ENCODE measurements at regions not wholly inside any gene's neighbourhood (a gene's known extent, or its start where the extent isn't known, plus 50 kb on each side); places are given as distances from the start of the nearest gene placed in this dataset.
A peak's percentile ranks its signal among the peaks of the same experiment; 100 is the strongest.

DNA sequence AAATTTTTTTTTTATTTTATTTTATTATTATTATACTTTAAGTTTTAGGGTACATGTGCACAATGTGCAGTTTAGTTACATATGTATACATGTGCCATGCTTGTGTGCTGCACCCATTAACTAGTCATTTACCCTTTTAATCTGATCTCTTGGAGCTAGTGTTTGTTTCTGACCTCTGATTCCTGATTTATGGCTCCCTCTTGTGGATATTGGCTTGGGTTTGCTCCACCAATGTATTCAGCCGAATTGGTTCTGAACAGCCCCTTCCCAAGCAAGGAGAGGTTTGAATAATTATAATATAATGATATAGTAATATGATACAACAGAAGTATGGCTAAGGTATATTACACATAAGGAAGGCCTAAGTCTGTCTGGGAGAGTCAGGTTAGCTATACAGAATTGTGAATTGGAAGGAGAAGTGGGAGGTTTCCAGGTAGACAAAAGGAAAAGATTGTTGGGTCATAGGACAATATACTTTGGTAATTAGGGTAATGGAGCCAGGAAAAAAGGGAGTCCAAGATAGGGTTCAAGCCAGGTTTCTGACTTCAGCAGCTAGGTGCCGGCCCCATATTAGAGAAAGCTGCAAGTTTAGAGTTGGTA, 53.1 kb upstream of the HMCN1 start:
- DNase-seq = no peak
- intact Hi-C loops (cut with DNase I) = no loop called here
- ATAC-seq = peak; percentile 55 to 65

DNA sequence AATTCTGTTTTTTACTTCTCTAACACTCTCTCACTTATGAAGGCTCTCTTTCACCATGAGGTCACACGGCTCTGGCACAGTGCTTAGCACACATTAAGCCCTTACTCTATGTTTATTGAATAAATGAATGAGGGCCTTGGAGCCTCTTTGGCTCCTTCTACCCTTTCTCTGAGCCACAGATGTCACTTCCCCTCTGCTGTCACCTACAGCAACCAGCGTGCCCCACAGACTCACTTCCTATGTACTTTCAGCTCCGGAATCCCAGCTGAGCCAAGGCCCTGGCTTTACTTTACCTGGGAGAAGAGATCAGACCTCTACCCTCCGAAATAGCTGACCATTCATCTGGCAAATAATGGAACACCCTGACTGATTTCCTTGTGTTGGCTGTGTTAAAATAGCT, 53.7 kb upstream of the HMCN1 start:
- intact Hi-C loops (cut with DNase I) = no loop called here
- no peak for ATAC-seq
- DNase-seq = no peak

DNA sequence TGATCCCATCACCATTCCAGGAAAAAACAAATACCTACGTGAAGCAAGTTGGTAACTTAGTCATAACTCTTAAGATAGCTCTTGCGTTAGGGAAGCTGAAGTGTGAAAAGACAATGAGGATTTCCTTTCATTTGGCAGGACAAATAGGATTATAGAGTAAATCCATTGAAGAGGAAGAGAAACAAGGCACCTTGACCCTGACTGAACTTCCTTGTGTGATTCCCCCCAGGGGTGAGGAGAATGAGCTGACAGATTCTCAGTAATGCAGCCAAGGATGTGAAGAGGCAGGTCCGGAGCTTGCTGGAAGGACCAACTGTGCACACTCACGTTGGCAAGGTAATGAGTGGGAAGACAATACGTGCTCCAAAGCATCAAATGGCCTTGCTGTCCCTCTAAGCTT, 55.0 kb upstream of the HMCN1 start:
- intact Hi-C loops (cut with DNase I) = loop anchor here in 1 of 2 donors (5.0 to 10.0 kb wide), 2 partner anchors 362 to 434 kb away; partner anchors contain the start of gene IVNS1ABP
- no peak for DNase-seq
- ATAC-seq = peak; percentile 30 to 40

DNA sequence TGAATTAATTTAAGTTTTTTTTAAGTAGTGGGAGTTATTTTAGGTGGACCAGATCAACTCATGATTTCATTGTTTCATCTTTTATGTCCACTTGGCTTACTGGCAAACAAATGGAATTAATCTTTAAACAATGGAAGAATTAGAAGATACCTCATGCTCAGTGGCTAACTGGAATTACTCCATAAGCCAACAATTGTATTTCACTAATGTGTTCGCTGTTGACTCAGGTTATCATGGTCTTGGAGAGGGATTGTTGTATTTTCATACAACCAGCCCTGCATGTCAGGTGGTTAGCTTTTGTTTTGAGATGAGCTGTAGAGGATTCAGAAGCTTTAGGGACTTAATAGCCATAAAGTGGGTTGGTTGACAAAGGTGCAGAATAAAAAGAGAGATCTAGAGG, 57.2 kb upstream of the HMCN1 start:
- DNase-seq = no peak
- no peak for ATAC-seq
- intact Hi-C loops (cut with DNase I) = loop anchor here in 1 of 2 donors (5.0 to 10.0 kb wide), 2 partner anchors 360 to 432 kb away; partner anchors contain the start of gene IVNS1ABP

DNA sequence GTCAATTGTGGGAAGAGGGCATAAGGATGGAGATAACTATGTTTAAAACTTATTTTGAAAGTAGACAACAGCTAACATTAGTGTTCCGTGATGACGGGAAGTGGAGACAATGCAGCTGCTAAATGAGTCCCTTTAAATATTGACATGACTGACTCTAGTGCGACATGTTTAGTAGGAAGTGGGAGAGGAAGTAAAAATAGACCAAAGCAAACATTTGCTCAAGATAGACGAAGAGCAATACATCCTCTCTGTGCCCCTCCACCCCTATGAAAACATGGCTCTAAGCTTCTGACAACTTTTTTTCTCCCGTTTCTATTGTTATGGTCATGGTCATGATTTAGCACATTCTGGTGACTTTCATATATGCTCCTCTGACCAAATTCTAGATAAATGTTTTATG, 60.0 kb upstream of the HMCN1 start:
- ATAC-seq (peak; percentile 45 to 60), DNase-seq (no peak)
- intact Hi-C loops (cut with DNase I) = loop anchor here (5.0 to 10.0 kb wide), 3 partner anchors 357 to 437 kb away; partner anchors contain the start of gene IVNS1ABP (in 1 of the 2)

DNA sequence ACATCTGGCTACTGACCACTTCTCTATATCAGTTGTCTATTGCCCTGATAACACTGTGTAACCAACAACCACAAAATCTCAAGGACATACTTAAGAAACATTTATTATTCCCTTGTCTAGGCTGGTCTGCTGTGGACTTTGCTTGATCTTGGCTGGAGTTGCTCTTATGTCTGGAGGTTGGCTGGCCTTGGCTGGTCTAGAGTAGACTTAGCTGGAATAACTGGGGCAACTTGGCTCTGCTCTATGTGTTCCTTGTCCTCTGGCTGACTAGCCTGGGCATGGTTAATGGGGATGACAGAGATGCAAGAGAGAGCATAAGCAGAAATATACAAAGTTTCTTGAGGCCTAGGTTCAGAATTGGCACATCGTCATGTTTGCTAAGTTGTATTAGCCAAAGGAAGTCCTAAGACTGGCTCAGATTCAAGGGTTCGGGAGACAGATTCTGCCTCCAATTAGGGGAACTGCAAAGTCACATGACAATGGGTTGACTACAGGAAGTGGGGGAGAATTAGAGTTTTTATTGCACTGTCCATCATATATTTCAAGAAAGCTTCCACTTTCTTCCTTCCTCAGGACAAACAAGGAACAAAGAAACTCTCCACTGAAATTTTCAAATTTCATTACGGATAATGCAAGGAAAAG, 61.4 kb upstream of the HMCN1 start:
- DNase-seq = no peak
- intact Hi-C loops (cut with DNase I) = loop anchor here (5.0 to 10.0 kb wide), 3 partner anchors 356 to 436 kb away; partner anchors contain the start of gene IVNS1ABP (in 1 of the 2)
- peak; percentile 32 to 65 for ATAC-seq

DNA sequence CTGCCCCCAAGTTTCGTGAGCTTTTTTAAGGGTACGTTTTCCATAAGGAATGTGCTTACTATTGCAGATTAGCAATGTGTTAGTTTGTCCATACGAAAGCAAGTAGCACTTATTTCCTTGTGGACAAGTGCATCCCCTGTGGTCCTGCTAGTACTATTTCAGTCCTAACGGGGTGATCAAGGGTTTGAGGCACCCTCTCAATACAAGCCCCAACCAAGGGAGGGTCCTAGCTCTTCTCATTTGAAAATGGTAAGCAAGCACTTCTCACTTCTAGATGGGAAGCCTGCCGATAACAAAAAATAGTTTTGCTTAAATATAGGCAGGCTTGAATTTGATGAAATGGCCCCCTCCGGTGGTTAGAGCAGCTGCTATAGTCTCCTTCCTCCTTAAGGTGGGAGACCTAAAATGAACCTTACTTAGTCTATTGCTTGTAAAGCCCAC, 64.0 kb upstream of the HMCN1 start:
- intact Hi-C loops (cut with DNase I) = loop anchor here (5.0 to 10.0 kb wide), 3 partner anchors 353 to 433 kb away; partner anchors contain the start of gene IVNS1ABP (in 1 of the 2)
- ATAC-seq = peak; percentile 69 to 76
- peak; percentile 28 for DNase-seq

DNA sequence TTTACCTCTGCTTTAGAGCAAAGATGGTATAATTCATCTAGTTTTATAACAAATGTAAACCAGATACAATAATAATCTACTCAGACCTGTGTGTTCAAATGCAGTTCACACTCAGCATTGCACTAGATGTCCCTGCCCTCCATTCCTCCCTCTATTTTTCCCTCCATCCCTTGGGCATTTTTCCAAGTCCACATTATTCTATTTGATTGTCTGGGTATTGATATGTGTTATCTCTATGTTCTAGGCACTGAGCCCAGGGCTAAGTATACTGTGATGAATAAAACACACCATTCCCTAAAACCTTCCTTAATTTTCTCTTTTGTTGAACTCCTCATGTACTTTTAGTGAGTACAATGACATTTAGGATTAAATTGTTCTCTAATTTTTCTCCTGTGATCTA, 66.2 kb upstream of the HMCN1 start:
- DNase-seq (no peak), ATAC-seq (no peak)
- intact Hi-C loops (cut with DNase I) = no loop called here

DNA sequence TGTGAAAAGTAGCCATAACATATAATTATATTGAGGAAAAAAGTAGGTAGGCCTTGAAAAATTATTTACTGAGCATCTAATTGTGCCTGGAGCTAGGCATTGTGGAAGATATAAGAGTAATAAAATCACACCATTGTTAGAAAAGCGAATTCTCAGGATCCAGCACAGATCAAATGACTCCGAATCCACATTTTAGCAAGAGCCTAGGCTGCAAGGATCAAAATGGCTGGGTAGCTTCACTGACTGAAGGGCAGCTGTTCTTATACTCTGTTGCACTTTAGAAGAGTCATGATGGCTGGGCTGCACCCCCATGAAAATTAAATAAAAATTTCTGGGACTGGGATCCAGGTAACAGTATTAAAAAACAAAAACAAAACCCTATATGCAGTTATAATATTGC, 67.6 kb upstream of the HMCN1 start:
- no peak for DNase-seq
- ATAC-seq = no peak
- intact Hi-C loops (cut with DNase I) = no loop called here

DNA sequence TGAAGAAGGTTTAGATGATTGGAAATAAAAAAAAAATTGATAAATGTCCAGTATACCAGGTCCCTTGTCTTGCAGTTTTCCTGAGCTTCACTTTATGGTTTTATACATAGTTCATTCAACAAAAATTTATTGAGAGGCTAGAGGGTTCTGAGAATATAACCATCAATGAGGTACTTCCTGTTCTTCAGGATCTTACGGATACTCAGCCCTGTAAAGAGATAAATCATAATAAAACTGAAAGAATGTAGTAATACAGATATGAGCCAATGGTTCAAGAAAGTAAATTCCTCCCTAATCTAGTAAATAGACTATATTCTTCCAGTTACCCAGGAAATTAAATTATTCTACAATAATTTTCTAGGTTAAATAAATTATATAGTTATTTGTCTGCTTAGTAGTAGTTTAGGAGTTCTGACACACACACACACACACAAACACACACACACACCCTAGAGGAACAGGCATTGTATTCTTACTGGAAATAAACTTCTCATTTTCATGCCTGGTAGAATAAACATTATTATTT, 70.4 kb upstream of the HMCN1 start:
- intact Hi-C loops (cut with DNase I) = no loop called here
- ATAC-seq = no peak
- no peak for DNase-seq

DNA sequence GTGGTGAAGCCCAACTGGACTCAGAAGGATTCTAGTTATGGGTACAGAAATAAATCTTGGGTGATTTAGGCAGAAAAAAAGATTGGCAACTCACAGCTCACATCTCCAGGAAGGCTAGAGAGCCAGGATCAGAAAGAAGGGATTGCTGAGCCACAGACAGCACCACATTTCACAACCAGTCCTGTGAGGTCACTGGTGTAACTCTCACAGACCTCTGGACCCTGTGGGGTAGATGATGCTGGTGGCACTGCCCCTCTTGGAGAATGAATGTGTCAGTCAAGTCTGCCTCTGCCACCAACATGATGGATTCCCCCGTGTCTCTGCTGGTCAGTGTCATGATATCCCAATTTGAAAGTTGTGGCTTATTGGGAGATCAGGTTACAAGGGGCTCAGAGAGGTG, 70.9 kb upstream of the HMCN1 start:
- ATAC-seq (no peak), DNase-seq (no peak)
- intact Hi-C loops (cut with DNase I) = no loop called here

DNA sequence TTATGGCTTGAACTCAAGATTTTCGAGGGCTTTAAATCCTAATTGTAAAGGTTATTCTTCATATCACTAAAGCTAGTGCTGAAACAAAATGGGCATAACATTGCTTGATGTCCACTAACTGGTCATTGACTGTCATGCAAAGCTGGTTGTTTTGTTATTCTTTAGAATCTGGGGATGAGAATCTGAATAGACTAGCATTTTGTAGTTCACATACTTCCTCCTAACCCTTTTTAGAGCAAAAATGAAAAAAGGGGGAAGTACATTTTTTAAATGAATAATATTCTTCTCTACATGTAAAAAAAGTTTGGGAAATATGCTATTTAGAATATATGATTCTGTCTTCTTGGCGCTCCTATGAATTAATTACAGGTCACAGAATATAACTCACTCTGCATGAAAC, 72.2 kb upstream of the HMCN1 start:
- intact Hi-C loops (cut with DNase I) = no loop called here
- no peak for DNase-seq
- no peak for ATAC-seq

DNA sequence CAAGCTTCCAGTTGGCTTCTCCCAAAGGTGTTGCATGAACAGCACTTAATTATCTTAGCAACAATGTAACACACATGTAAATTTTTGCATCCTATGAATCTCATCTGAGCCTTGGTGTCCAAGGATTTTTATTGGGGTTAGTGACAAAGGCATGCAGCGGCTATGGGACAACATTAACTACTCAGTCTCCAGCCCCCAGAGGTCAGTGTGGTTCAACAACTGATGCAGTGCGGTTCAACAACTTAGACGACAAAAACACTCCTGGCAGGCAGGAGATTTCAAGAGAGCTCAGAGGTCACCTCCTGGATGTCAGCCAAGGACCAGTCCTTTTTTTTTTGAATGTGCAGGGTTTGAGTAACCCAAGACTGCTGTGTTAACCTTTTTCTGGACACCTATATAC, 77.5 kb upstream of the HMCN1 start:
- DNase-seq (no peak), ATAC-seq (no peak)
- intact Hi-C loops (cut with DNase I) = no loop called here

DNA sequence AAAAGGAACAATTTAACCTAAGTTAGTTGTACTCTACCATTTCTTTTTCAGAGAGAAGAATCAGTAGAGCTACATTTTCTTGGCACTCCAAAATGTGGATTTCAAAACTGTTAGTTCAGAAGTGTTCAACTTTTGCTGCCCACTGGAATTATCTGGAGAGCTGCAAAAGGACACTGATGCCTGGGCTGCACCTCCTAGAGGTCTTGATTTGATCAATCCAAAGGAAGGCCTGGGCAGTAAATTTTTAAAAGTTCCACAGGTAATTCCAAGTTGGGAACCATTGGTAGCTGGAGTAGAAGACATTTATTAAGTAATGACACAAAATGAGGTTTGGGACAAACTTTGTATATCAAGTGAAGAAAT, 79.3 kb upstream of the HMCN1 start:
- ATAC-seq (peak in 1 of 2 donors; percentile 18), DNase-seq (no peak)
- intact Hi-C loops (cut with DNase I) = no loop called here

DNA sequence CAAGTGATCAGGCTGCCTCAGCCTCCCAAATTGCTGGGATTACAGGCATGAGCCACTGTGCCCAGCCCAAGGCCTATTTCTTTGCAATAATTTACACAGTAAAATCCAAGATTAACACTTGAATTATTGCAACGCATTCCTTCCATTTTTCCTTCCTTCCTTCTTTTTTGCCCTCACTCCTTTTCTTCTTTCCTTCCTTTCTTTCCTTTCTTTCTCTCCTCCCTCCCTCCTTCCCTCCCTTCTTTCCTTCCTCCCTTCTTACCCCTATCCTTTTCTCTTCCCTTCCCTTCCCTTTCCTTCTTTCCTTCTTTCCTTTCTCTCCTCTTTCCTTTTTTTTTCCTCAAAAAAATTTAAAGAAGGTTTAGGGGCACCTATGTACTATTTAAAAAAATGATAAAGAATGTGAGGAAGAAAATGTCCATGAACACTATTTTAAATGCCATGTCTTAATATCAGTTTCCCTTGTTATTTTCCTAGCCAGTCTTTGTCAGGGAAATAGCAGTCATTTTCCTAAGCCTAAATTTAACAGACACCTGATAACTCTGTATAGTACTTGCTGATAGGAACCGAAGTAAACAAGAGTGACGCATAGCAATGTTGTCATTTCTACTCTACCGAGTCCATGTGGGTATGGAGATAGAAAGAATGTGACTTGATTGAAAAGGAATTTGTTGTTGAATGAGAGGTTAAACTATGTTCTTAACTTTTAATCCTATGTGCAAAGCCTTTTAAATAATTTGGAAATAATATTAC, 79.8 kb upstream of the HMCN1 start:
- peak; percentile 73 to 92 for ATAC-seq
- intact Hi-C loops (cut with DNase I) = no loop called here

DNA sequence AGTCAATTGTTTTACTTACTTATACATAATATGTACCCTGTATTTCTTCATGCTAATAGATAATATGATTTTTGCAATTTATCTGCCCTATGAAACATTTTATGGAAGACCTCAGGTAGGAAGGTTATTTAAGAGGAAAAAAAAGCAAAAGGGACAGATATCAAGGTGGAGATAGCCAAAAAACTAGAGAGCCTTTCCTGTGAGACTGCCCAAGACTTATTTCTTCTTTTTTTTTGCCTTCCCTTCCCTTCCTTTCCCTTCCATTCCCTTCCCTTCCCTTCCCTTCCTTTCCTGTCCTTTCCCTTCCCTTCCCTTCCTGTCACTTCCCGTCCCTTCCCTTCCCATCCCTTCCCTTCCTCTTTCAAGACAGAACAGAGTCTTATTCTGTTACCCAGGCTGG, 80.6 kb upstream of the HMCN1 start:
- intact Hi-C loops (cut with DNase I) = no loop called here
- ATAC-seq (no peak), DNase-seq (no peak)

More for the DNA sequence above, 79.8 kb upstream of the HMCN1 start:
- DNase-seq = no peak

DNA sequence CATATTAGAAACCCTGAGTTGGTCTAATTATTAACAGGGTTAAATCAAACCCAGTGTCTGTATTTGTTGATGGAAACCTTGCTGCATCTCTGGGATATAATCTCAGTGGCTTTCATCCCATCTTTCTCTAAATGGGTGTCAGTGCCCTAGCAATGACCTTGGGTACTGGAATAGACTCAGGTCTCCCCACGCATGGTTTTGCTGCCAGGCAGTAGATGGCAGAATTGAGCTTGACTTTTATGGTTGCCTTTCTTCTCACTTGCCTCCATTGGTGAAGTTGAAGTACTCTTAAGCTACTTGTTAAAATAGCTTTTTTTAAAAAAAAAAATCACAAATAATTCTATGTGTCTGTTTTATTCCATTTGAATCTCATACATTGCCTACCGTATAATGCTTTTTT, 81.8 kb upstream of the HMCN1 start:
- ATAC-seq (no peak), DNase-seq (no peak)
- intact Hi-C loops (cut with DNase I) = no loop called here

DNA sequence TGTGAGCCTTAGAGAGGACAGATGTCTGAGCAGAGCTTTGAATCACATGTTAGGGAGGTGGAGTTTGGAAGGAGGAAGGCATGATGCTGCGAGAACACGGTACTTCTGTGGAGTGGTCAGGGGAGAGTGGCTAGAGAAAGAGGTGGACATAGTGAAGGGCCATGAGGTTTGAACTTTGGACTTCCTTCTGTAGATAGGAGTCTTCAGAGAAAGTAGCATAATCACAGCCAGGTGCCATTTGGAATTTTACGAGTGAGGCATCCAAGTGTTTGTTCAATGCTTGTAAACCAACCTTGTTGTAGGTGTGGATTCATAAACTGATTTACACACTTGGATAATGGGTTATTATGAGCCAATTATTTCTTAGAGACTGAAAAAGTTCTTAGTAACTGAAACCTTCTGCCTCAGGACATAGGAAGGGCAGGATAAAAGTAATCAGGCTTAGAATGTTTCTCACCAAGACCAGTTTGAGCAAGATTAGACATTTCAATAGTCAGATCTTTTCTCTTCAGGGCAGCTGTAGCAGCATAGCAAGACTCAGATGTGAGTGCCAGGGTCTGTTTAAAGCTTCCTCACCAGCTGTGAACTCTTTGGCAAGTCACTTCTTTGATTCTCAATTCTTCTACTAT, 83.5 kb upstream of the HMCN1 start:
- DNase-seq (no peak), ATAC-seq (no peak)
- intact Hi-C loops (cut with DNase I) = no loop called here

DNA sequence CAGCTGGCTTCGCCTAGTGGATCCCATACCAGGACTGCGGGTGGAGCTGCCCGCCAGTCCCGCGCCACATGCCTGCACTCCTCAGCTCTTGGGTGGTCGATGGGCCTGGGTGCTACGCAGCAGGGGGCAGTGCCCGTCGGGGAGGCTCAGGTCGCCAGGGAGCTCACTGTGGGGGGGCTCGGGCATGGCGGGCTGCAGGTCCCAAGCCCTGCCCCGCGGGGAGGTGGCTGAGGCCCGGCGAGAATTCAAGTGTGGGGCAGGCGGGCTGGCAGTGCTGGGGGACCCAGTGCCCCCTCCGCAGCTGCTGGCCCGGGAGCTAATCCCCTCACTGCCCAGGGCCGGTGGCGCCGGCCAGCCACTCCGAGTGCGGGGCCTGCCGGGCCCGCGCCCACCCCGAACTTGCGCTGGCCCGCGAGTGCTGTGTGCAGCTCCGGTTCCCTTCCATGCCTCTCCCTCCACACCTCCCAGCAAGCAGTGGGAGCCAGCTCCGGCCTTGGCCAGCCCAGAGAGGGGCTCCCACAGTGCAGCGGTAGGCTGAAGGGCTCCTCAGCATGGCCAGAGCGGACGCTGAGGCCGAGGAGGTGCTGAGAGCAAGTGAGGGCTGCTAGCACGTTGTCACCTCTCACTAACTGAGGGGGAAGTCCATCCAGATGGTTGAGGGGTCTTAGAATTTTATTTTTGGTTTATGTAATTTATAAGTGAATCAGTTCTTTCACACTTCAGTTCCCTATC, 85.2 kb upstream of the HMCN1 start:
- ATAC-seq (no peak), DNase-seq (no peak)
- intact Hi-C loops (cut with DNase I) = no loop called here

Measured in left cardiac atrium (tissue), 4 donors.